ENCODE measurements at regions not wholly inside any gene's neighbourhood (a gene's known extent, or its start where the extent isn't known, plus 50 kb on each side); places are given as distances from the start of the nearest gene placed in this dataset.
"Not testable (repeated sequence)": the region's sequence is repeated elsewhere in the genome, so short reads cannot be mapped to it uniquely, and the experiment has no call there.

DNA sequence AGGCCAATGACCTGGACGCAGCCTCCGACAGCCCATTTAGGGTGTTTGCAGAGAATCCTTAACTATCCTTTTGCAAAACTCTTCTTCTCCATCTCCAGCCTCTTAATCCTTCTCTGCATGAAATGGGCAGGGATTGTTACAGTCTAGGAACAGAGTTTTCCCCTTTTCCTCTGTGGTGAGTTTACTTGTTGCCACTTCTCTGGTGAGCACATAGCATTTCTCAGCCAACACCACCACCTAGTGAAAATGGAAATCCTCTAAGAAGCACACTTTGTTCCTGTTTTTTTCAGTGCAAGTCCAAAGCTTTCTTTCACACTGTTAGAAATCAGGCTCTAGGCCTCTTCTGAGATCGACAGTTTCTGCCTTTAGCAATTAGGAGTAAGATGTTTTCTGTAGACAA, 84.1 kb downstream of the HSFY1 start:
- TF ChIP-seq, protein P1, sequence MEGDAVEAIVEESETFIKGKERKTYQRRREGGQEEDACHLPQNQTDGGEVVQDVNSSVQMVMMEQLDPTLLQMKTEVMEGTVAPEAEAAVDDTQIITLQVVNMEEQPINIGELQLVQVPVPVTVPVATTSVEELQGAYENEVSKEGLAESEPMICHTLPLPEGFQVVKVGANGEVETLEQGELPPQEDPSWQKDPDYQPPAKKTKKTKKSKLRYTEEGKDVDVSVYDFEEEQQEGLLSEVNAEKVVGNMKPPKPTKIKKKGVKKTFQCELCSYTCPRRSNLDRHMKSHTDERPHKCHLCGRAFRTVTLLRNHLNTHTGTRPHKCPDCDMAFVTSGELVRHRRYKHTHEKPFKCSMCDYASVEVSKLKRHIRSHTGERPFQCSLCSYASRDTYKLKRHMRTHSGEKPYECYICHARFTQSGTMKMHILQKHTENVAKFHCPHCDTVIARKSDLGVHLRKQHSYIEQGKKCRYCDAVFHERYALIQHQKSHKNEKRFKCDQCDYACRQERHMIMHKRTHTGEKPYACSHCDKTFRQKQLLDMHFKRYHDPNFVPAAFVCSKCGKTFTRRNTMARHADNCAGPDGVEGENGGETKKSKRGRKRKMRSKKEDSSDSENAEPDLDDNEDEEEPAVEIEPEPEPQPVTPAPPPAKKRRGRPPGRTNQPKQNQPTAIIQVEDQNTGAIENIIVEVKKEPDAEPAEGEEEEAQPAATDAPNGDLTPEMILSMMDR (IDR thresholded peaks at IDR 0.05), result not testable (repeated sequence)
- not testable (repeated sequence) for TF ChIP-seq POLR2A (IDR thresholded peaks at IDR 0.05)

Data from testis (tissue), 2 donors.